Fibroblast of pulmonary artery (primary cell): ENCODE measurements at regions not wholly inside any gene's neighbourhood (a gene's known extent, or its start where the extent isn't known, plus 50 kb on each side); places are given as distances from the start of the nearest gene placed in this dataset.

Experiments
- DNase-seq: peaks from one replicate; pipeline ENCODE4 v3.0.0-alpha.2; 2010; ENCODE audit warnings: low read depth
- H3K4me3 ChIP-seq: replicated peaks from 2 replicates; pipeline ENCODE4 v1.5.1; 2011; ENCODE audit warnings: low read depth, mild to moderate bottlenecking, control low read depth, low read length, moderate library complexity
- TF ChIP-seq, protein P1 (sequence below): IDR thresholded peaks from 2 replicates; pipeline ENCODE4 v1.5.1; 2011; ENCODE audit warnings: mild to moderate bottlenecking, control low read depth, low read length, inconsistent platforms; ENCODE audit errors: missing control alignments

DNA sequence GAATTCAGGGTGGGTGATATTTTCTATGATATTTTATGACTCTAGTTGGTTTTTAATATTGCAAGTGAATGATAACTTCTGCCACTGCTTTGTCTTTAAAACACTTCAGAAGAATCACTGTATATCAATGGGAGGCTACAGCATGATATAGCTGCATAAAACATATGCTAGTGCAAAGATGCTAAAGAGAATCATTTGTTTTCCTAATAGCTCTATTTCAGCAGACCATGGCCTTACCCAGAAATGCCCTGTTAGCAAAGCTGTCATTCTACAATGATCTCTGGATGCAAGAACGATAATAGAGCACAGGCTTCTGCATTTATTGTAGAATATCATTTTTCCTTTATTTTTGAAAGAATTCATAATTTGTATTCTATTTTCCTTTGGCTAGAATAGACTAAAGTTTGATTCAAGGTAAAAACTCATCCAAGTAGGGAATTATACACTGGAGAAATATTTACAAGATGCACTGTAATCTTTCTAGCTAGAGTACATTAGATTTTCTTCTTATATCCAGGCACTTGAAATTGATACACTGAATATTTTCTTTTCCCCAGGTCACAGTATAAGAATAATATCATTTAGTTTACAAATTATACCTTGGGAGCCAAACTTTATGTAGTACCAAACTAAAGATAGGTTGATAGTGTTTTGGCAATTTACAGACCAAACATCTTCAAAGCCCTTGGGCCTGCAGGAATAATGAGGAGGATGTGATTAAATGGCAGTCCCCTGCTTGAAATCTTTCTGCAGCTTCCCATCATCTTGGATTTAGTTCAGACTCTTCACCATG lies 252.6 kb upstream of the LINC00305 start:
- TF ChIP-seq, protein P1, sequence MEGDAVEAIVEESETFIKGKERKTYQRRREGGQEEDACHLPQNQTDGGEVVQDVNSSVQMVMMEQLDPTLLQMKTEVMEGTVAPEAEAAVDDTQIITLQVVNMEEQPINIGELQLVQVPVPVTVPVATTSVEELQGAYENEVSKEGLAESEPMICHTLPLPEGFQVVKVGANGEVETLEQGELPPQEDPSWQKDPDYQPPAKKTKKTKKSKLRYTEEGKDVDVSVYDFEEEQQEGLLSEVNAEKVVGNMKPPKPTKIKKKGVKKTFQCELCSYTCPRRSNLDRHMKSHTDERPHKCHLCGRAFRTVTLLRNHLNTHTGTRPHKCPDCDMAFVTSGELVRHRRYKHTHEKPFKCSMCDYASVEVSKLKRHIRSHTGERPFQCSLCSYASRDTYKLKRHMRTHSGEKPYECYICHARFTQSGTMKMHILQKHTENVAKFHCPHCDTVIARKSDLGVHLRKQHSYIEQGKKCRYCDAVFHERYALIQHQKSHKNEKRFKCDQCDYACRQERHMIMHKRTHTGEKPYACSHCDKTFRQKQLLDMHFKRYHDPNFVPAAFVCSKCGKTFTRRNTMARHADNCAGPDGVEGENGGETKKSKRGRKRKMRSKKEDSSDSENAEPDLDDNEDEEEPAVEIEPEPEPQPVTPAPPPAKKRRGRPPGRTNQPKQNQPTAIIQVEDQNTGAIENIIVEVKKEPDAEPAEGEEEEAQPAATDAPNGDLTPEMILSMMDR: no peak
- DNase-seq: no peak
- no peak overlapping the region for H3K4me3 ChIP-seq

DNA sequence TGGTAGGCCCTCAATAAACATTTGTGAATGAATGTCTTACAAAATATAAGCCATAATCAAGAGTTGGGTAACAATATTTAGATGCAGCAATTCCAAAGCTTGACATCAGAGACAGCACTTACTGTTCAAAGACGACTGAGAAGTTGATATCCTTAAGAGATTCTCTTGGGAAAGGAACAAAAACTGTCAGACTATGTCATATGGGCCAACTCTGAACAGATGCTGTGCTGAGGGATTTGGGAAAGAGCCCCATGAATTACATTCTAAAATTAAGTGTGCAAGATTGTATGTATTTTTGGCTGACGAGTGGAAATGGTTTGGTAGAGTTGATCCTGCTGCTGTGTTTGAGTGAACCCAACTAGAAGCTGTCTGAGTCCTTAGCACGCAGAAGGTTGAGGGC lies 250.7 kb upstream of the LINC00305 start:
- TF ChIP-seq, protein P1: no peak
- H3K4me3 ChIP-seq: no peak overlapping the region
- DNase-seq: no peak

DNA sequence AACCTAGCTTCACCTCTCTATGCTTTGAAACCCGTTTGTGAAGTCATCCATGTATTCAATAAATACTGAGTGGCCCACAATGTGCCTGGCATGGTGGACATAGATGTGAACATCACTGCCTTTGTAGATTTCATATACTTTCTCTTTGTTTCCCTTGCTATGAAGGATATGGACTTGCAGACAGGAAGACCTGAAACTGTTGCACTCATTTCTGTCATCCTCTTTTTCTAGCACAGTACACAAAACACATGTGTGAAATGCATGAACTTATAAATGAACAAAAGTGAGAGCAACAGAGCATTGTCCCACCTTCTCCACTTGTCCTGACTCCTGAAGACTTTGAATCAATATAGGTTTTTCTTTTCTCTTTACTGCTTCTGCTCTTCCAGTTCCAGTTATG lies 249.4 kb upstream of the LINC00305 start:
- TF ChIP-seq, protein P1: no peak
- DNase-seq: no peak

DNA sequence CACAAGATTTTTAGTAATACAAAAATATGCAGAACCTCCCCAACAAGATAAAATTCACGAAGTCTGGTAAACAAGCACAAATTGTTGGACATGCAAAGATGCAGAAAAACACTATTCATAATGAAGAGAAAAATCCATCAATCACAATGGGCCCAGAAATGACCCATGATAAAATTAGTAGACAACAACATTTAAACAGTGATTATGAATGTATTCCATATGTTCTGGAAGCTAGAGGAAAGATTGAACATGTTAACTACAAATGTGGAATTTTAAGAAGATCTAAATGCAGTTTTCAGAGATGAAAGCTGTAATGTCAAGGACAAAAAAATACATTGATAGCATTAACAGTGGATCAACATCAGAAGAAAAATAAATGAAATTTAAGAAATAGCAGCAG lies 243.3 kb upstream of the LINC00305 start:
- DNase-seq: no peak

More for the DNA sequence above, 249.4 kb upstream of the LINC00305 start:
- H3K4me3 ChIP-seq: no peak overlapping the region

DNA sequence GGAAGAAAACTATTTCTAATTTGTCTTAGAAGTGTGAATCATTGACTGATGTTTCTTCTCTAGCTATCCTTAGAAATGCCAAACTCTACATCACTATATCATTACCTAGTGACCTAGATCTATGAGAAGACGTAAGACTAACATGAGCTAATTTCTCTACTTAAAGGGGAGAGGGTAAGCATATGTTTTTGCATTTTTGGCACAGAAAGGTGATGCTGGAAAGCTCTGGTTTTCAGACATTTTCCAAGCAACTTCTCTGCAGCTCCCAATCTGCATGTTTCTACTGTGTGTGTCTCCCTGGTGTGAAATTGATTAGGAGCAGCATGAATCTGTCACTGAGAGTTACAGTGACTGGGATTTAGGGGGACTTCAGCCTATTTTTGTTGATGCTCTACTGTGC lies 235.2 kb upstream of the LINC00305 start:
- H3K4me3 ChIP-seq: no peak overlapping the region
- no peak for DNase-seq
- TF ChIP-seq, protein P1: no peak

More for the DNA sequence above, 243.3 kb upstream of the LINC00305 start:
- TF ChIP-seq, protein P1: no peak
- no peak overlapping the region for H3K4me3 ChIP-seq

DNA sequence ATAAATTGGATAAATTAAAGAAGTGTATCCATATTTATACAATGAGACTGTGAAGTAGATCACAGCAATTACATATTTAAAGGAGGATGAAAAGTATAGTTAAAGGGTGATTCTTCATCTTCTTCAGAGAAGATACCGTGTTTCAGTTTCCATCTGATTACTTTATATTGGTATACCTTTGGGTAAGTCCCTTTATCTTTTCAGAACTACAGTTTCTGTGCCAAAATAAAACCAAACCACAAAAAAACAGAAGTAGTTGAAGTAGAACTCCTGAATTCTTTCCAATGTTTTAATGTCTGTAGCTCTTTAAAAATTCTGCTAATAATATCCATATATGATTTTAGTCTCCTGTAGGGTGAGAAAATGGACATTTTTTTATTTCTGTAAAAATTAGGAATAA lies 231.2 kb upstream of the LINC00305 start:
- no peak for DNase-seq
- TF ChIP-seq, protein P1: no peak
- H3K4me3 ChIP-seq: no peak overlapping the region

DNA sequence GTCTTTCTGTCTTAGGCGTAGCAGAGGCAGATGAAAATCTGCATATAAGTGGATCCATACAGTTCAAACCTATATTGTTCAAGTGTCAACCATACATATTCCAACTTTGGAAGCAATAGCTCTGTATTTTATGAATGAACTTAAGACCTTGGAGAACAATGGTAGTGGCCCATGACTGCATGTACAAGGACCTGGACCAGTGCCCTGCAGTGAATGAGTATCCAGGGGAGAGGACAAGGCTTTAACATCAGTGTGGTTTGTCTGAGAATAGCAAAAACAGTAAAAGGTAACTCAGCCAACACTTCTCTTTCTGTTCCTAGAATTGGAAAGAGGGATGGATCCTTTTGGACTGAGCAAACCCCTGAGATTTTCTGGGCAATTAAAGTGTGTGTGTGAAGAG lies 230.8 kb upstream of the LINC00305 start:
- no peak overlapping the region for H3K4me3 ChIP-seq
- no peak for DNase-seq

More for the DNA sequence above, 230.8 kb upstream of the LINC00305 start:
- TF ChIP-seq, protein P1: no peak
